ENCODE measurements at regions not wholly inside any gene's neighbourhood (a gene's known extent, or its start where the extent isn't known, plus 50 kb on each side); places are given as distances from the start of the nearest gene placed in this dataset.
A peak's percentile ranks its signal among the peaks of the same experiment; 100 is the strongest.

GRCh38 chr2:228705318-228705717, 523.8 kb upstream of the SPHKAP start:
- Mint-ChIP-seq H3K27me3 (ENCODE audit: unreplicated experiment) (no peaks in the 10 kb centered on the region), H3K4me3 (ENCODE audit: unreplicated experiment) (no peak overlapping the region), H3K4me1 (ENCODE audit: low read depth, unreplicated experiment) (peaks cover 26% of the 10 kb centered on the region), H3K9me3 (ENCODE audit: unreplicated experiment) (peaks cover 6% of the 10 kb centered on the region), H3K27ac (ENCODE audit: unreplicated experiment) (peak overlapping the region; percentile 83), H3K36me3 (ENCODE audit: unreplicated experiment) (no peaks in the 10 kb centered on the region)
- no peak for DNase-seq
- no peak for TF ChIP-seq CTCF (IDR thresholded peaks at IDR 0.05; ENCODE audit: partially characterized antibody, unreplicated experiment)

- Mint-ChIP-seq H3K36me3 (ENCODE audit: unreplicated experiment) (no peaks in the 10 kb centered on the region), H3K4me3 (ENCODE audit: unreplicated experiment) (peak overlapping the region; percentile 31), H3K27ac (ENCODE audit: unreplicated experiment) (peak overlapping the region; percentile 92), H3K4me1 (ENCODE audit: low read depth, unreplicated experiment) (peaks cover 29% of the 10 kb centered on the region), H3K27me3 (ENCODE audit: unreplicated experiment) (no peaks in the 10 kb centered on the region), H3K9me3 (ENCODE audit: unreplicated experiment) (peaks cover 3% of the 10 kb centered on the region)
- no peak for TF ChIP-seq CTCF (IDR thresholded peaks at IDR 0.05; ENCODE audit: partially characterized antibody, unreplicated experiment)
- no peak for DNase-seq
Observed at GRCh38 chr2:228703152-228703551, 521.7 kb upstream of the SPHKAP start.

- no peak for DNase-seq
- no peaks in the 10 kb centered on the region for H3K36me3 Mint-ChIP-seq (ENCODE audit: unreplicated experiment)
- peak overlapping the region; percentile 62 for H3K27ac Mint-ChIP-seq (ENCODE audit: unreplicated experiment)
- H3K4me1 Mint-ChIP-seq (ENCODE audit: low read depth, unreplicated experiment): peaks cover 29% of the 10 kb centered on the region
- H3K4me3 Mint-ChIP-seq (ENCODE audit: unreplicated experiment): no peak overlapping the region
- no peak for TF ChIP-seq CTCF (IDR thresholded peaks at IDR 0.05; ENCODE audit: partially characterized antibody, unreplicated experiment)
- H3K27me3 Mint-ChIP-seq (ENCODE audit: unreplicated experiment): no peaks in the 10 kb centered on the region
- peaks cover 3% of the 10 kb centered on the region for H3K9me3 Mint-ChIP-seq (ENCODE audit: unreplicated experiment)
Observed at GRCh38 chr2:228701506-228701905, 520.0 kb upstream of the SPHKAP start.

- H3K4me1 Mint-ChIP-seq (ENCODE audit: low read depth, unreplicated experiment): peaks cover 27% of the 10 kb centered on the region
- DNase-seq: no peak
- H3K27ac Mint-ChIP-seq (ENCODE audit: unreplicated experiment): no peak overlapping the region
- TF ChIP-seq CTCF (IDR thresholded peaks at IDR 0.05; ENCODE audit: partially characterized antibody, unreplicated experiment): no peak
- H3K27me3 Mint-ChIP-seq (ENCODE audit: unreplicated experiment): no peaks in the 10 kb centered on the region
- peaks cover 3% of the 10 kb centered on the region for H3K9me3 Mint-ChIP-seq (ENCODE audit: unreplicated experiment)
- no peaks in the 10 kb centered on the region for H3K36me3 Mint-ChIP-seq (ENCODE audit: unreplicated experiment)
- no peak overlapping the region for H3K4me3 Mint-ChIP-seq (ENCODE audit: unreplicated experiment)
Observed at GRCh38 chr2:228700638-228701037, 519.2 kb upstream of the SPHKAP start.

GRCh38 chr2:228699888-228700287, 518.4 kb upstream of the SPHKAP start:
- TF ChIP-seq CTCF (IDR thresholded peaks at IDR 0.05; ENCODE audit: partially characterized antibody, unreplicated experiment): no peak
- Mint-ChIP-seq H3K9me3 (ENCODE audit: unreplicated experiment) (peaks cover 3% of the 10 kb centered on the region), H3K4me3 (ENCODE audit: unreplicated experiment) (no peak overlapping the region), H3K27ac (ENCODE audit: unreplicated experiment) (no peak overlapping the region), H3K27me3 (ENCODE audit: unreplicated experiment) (no peaks in the 10 kb centered on the region), H3K36me3 (ENCODE audit: unreplicated experiment) (no peaks in the 10 kb centered on the region), H3K4me1 (ENCODE audit: low read depth, unreplicated experiment) (peaks cover 21% of the 10 kb centered on the region)
- no peak for DNase-seq
